ENCODE measurements at regions not wholly inside any gene's neighbourhood (a gene's known extent, or its start where the extent isn't known, plus 50 kb on each side); places are given as distances from the start of the nearest gene placed in this dataset.

DNA sequence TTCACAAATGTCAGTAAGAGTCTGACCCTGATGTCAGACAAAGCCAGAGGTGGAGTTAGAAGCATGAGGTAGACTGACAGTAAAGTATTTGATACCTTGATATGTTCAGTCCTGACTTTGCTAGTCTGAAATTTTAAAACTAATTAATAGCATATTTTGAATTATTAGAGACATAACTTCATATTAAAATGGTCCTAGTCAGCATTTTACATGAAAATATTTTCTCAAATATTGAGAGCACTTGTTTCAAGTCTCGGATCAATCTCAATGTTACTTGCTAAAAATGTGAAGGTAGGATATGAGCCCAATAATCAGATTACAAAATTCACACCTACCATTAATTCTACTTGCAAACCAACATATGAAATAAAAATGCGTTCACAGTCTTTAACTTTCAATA, 58.1 kb upstream of the TTC14 start:
- no peak for DNase-seq (ENCODE audit: low spot score)

DNA sequence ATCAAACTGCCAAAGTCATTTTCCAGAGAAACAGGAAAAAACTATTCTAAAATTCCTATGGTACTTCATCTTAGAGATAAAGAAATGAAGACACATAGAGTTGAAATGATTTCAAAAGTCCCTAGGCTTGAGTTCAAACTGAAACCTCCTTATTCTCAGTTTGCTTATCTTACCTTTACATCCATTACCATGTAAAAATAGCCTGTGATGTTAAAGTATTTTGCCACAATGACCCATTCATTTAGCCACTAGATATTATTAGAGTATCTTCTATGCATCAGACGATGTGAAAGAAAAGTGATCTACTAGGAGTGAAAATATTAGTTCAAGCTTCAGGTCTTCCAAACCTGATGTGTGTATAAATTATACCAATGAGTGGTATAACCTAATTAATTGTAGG, 55.1 kb upstream of the TTC14 start:
- no peak for DNase-seq (ENCODE audit: low spot score)

DNA sequence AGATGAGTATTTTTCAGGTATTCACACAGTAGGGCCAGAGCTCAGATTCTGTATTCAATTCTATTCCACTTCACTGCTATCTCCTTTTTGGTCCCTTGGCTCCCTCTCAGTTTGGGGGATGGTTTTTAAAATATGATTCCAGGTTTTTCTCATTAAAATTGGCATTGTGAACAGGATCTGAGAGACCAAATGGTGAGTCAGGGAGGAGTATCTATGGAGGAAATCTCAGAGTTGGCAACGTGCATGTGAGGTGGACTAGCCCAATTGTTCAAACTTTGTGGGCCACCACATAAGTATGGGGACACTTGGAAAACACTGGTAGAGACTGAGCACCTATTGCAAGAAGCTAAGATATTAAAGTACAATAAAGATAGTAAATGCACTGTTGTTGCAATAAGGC, 53.9 kb upstream of the TTC14 start:
- no peak for DNase-seq (ENCODE audit: low spot score)
